ENCODE measurements at regions not wholly inside any gene's neighbourhood (a gene's known extent, or its start where the extent isn't known, plus 50 kb on each side); places are given as distances from the start of the nearest gene placed in this dataset.

DNA sequence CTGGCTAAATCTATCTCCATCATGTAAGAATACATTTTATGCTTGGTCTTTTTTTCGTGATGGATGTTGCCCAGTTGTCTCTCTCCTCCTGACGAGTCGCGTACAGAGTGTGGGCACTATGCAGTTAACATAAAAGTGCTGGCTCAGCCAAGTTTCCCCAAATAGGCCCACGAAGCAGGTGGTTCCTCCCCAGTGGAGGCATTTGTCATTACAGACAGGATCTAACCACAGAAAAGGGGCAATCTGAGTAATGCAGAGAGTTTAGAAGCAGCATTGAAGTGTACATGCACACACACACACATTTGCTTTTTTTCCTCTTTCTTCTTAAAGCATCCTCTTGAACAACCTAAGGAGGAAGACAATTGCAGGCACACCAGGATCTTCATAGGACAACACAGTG, 188.7 kb upstream of the VCX start:
- Histone ChIP-seq H3T11ph (ENCODE audit: low read length) (no peak overlapping the region), H3K9ac (ENCODE audit: extremely low read depth, insufficient read length, low read length) (no peak overlapping the region), H3K4me2 (ENCODE audit: insufficient read depth, insufficient read length, low read length) (no peak overlapping the region), H2BK12ac (ENCODE audit: insufficient read length, low read depth, low read length) (no peak overlapping the region), H3K14ac (ENCODE audit: insufficient read depth, low read length) (no peak overlapping the region), H3K23me2 (ENCODE audit: insufficient read length, low read depth, low read length, poor library complexity, severe bottlenecking) (no peaks in the 10 kb centered on the region), H3K23ac (ENCODE audit: insufficient read length, low read depth, low read length) (no peak overlapping the region), H3K9me3 (ENCODE audit: control insufficient read depth, low read depth, low read length) (peaks cover 4% of the 10 kb centered on the region), H4K20me1 (ENCODE audit: control insufficient read depth, insufficient read depth, insufficient read length) (no peaks in the 10 kb centered on the region), H3K18ac (ENCODE audit: insufficient read length, low read depth, low read length) (no peak overlapping the region), H3K4me1 (ENCODE audit: insufficient read depth, low read length) (no peaks in the 10 kb centered on the region; the same call in 1 of the 2 replicates), H2AK5ac (ENCODE audit: insufficient read length, low read length) (no peak overlapping the region), H3K56ac (ENCODE audit: insufficient read length, low read depth, low read length) (no peak overlapping the region), H2AFZ (ENCODE audit: low read length) (no peak overlapping the region), H3K27ac (ENCODE audit: insufficient read length, low read depth, low read length) (no peak overlapping the region), H2BK15ac (ENCODE audit: low read depth, low read length) (no peak overlapping the region), H4K91ac (ENCODE audit: insufficient read length, low read depth, low read length) (no peak overlapping the region), H2BK5ac (ENCODE audit: insufficient read length, low read length) (no peak overlapping the region), H4K8ac (replicated peaks; ENCODE audit: insufficient read length, low read depth, low read length) (no peak overlapping the region), H2BK120ac (ENCODE audit: low read depth, low read length, poor library complexity, severe bottlenecking) (no peak overlapping the region), H3K79me2 (ENCODE audit: insufficient read depth, low read length) (no peaks in the 10 kb centered on the region), H3K4ac (ENCODE audit: low read depth, low read length) (no peak overlapping the region), H4K5ac (ENCODE audit: insufficient read length, low read depth, low read length) (no peak overlapping the region), H3K27me3 (ENCODE audit: insufficient read depth, low read length) (no peaks in the 10 kb centered on the region), H2BK20ac (ENCODE audit: low read depth, low read length, poor library complexity, severe bottlenecking) (no peak overlapping the region), H3K79me1 (ENCODE audit: insufficient read depth, low read depth, low read length, poor library complexity, severe bottlenecking) (no peaks in the 10 kb centered on the region)
- peaks cover 2 to 3% of the 10 kb centered on the region in 2 experiments; a peak in 1 of 4 replicates for H3K4me1 Mint-ChIP-seq
- no CpG with 5 or more reads among the region's 5 CpGs for WGBS (ENCODE audit: extremely low coverage, insufficient read length, low lambda C conversion rate)
- no peak overlapping the region for H3K27ac Mint-ChIP-seq
- TF ChIP-seq, protein P1, sequence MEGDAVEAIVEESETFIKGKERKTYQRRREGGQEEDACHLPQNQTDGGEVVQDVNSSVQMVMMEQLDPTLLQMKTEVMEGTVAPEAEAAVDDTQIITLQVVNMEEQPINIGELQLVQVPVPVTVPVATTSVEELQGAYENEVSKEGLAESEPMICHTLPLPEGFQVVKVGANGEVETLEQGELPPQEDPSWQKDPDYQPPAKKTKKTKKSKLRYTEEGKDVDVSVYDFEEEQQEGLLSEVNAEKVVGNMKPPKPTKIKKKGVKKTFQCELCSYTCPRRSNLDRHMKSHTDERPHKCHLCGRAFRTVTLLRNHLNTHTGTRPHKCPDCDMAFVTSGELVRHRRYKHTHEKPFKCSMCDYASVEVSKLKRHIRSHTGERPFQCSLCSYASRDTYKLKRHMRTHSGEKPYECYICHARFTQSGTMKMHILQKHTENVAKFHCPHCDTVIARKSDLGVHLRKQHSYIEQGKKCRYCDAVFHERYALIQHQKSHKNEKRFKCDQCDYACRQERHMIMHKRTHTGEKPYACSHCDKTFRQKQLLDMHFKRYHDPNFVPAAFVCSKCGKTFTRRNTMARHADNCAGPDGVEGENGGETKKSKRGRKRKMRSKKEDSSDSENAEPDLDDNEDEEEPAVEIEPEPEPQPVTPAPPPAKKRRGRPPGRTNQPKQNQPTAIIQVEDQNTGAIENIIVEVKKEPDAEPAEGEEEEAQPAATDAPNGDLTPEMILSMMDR (conservative IDR thresholded peaks at IDR 0.05) = no peak
- H3K36me3 Mint-ChIP-seq (ENCODE audit: insufficient read depth in 1 of 3, low read depth in 3 of 3) = peaks cover 3 to 29% (median 19%) of the 10 kb centered on the region in 3 experiments
- H3K4me3 Mint-ChIP-seq = no peak overlapping the region
- H3K9me3 Mint-ChIP-seq = peaks cover 9 to 24% of the 10 kb centered on the region in 2 experiments
- no peak for DNase-seq
- H3K27me3 Mint-ChIP-seq (ENCODE audit: low read depth) = no peaks in the 10 kb centered on the region; the same call in 1 of the 2 replicates

All from H9 (cell line).